Prostate gland (tissue), 2 donors: ENCODE measurements at regions not wholly inside any gene's neighbourhood (a gene's known extent, or its start where the extent isn't known, plus 50 kb on each side); places are given as distances from the start of the nearest gene placed in this dataset.

Source experiments
- DNase-seq: peaks from one replicate; pipeline ENCODE4 v3.0.0-alpha.2; 2019; ENCODE audit warnings: low spot score
- H3K27ac ChIP-seq, 2 donors: fragments of 200-600 bp; sonication (generic); 2 replicates each; pipeline ENCODE4 v1.5.1; 2017 to 2019
- H3K27me3 ChIP-seq: fragments of 200-600 bp; sonication (generic); replicated peaks from 2 replicates; pipeline ENCODE4 v1.5.1; 2019; ENCODE audit not compliant: insufficient read depth
- H3K36me3 ChIP-seq, 2 donors: fragments of 200-600 bp; sonication (generic); 1 replicate in 1 of 2; 2 replicates in 1 of 2; pipeline versions ENCODE4 v1.5.1 to v1.8.1; 2017 to 2019
- H3K4me1 ChIP-seq: fragments of 200-600 bp; sonication (generic); replicated peaks from 2 replicates; pipeline ENCODE4 v1.5.1; 2019
- H3K4me3 ChIP-seq, 2 donors: fragments of 200-600 bp; sonication (generic); 2 replicates each; pipeline ENCODE4 v1.5.1; 2017 to 2019
- H3K9me3 ChIP-seq: fragments of 200-600 bp; sonication (generic); 2 replicates; pipeline ENCODE4 v1.5.1; 2017
- CTCF ChIP-seq, 4 experiments: fragments of 200-600 bp in 2 of 4; fragments of 450-650 bp in 2 of 4; sonication (generic) in 2 of 4; IDR thresholded peaks; 1 replicate in 3 of 4; 2 replicates in 1 of 4; pipeline ENCODE4 v1.5.1; 2016 to 2019; ENCODE audit warnings: antibody characterized with exemption in 4 of 4, mild to moderate bottlenecking in 2 of 4, moderate library complexity in 2 of 4
- POLR2A ChIP-seq: fragments of 450-650 bp; IDR thresholded peaks from one replicate; pipeline ENCODE4 v1.6.1; 2016; ENCODE audit warnings: antibody characterized with exemption, mild to moderate bottlenecking
- POLR2AphosphoS5 ChIP-seq: sonication (generic); formaldehyde crosslinking; IDR thresholded peaks from one replicate; pipeline ENCODE4 v1.6.1; 2017; ENCODE audit warnings: antibody characterized with exemption
- WGBS: methylation state at CpG from one replicate; pipeline ENCODE4 v1.1.5; 2018; 5-methylcytosine and 5-hydroxymethylcytosine counted together
- intact Hi-C: fragments of 100-400 bp; cut with DNase I; formaldehyde crosslinking; loops from one replicate; pipeline ENCODE4 v1.14.2; 2022

GRCh38 chr11:91220476-91221202 lies 997.8 kb upstream of the CHORDC1 start:
- TF ChIP-seq CTCF (IDR thresholded peaks at IDR 0.05) (no peak), POLR2AphosphoS5 (no peak), POLR2A (no peak)
- intact Hi-C loops: no loop called here
- Histone ChIP-seq H3K4me3 (no peak overlapping the region), H3K4me1 (no peaks in the 10 kb centered on the region), H3K27ac (no peak overlapping the region), H3K36me3 (no peaks in the 10 kb centered on the region), H3K9me3 (no peaks in the 10 kb centered on the region), H3K27me3 (no peaks in the 10 kb centered on the region)
- DNase-seq: no peak
- 0% methylated on average over 1 of the region's 1 CpG for WGBS

DNA sequence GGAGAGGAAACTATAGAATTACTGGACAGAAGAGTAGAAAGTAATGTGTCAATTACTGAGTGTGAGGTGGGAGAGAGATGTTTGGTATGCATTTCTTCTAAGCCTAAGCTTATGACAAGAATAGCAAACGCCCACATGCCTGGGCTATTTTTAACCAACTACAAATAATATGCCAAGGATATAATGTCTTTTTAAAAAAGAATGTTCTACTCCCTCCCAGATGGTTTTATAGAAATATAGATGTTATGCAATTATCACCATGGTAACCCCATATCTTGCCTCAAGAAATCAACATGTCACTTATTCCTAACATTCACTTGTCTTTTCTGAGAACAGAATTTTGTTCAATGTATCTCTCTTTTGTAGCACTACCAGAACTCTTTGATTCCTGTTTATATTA lies 996.7 kb upstream of the CHORDC1 start:
- Histone ChIP-seq H3K36me3 (no peaks in the 10 kb centered on the region), H3K4me1 (no peaks in the 10 kb centered on the region), H3K9me3 (no peaks in the 10 kb centered on the region), H3K27ac (no peak overlapping the region), H3K4me3 (no peak overlapping the region), H3K27me3 (no peaks in the 10 kb centered on the region)
- WGBS: 33% methylated on average over 1 of the region's 1 CpG
- intact Hi-C loops: no loop called here
- no peak for TF ChIP-seq CTCF (IDR thresholded peaks at IDR 0.05)
- no peak for TF ChIP-seq POLR2AphosphoS5
- no peak for TF ChIP-seq POLR2A
- no peak for DNase-seq

GRCh38 chr11:91209751-91210150 lies 986.9 kb upstream of the CHORDC1 start:
- Histone ChIP-seq H3K4me1 (no peaks in the 10 kb centered on the region), H3K4me3 (no peak overlapping the region), H3K36me3 (no peaks in the 10 kb centered on the region), H3K27ac (no peak overlapping the region), H3K27me3 (no peaks in the 10 kb centered on the region), H3K9me3 (no peaks in the 10 kb centered on the region)
- TF ChIP-seq POLR2AphosphoS5 (no peak), POLR2A (no peak), CTCF (IDR thresholded peaks at IDR 0.05) (no peak)
- no peak for DNase-seq
- intact Hi-C loops: no loop called here

DNA sequence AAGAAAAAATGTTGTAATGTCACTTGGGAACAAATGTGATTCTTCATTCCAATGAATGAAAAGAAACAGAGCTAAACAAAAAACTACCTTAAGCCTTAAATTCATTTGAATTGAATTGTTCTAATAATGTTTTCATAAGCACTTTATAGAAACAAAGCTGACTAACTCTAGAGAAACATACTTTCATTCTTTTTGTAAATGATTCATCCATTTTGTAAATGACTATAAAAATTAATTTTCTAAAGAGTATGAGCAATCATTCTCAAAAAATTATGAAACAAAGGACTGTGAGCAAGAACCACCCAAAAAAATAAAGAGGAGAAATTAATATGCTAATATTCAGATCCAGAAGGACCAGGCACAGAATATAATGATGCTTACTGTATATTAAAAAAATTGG lies 986.5 kb upstream of the CHORDC1 start:
- Histone ChIP-seq H3K27ac (no peak overlapping the region), H3K4me1 (no peaks in the 10 kb centered on the region), H3K36me3 (no peaks in the 10 kb centered on the region), H3K4me3 (no peak overlapping the region), H3K9me3 (no peaks in the 10 kb centered on the region), H3K27me3 (no peaks in the 10 kb centered on the region)
- TF ChIP-seq CTCF (IDR thresholded peaks at IDR 0.05) (no peak), POLR2AphosphoS5 (no peak), POLR2A (no peak)
- intact Hi-C loops: no loop called here
- no peak for DNase-seq

DNA sequence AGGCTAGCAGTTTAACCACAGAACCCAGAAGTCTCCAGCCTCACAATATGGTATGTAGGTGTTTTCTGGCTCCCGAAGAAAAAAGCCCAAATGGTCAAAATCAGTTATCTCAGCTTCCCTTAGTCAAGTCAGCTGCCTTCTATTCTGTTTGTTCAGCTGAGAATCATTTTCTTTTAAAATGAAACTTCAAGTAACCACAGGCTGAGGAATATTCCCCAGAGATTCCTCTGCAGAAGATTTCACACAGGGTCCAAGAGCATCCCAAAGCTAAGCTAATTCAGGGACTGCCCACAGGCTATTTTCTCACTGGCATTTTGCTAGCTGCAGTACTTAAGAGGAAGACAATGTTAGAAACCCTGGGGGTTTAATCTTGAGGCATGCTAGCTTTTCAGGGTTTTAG lies 977.0 kb upstream of the CHORDC1 start:
- no peaks in the 10 kb centered on the region for H3K36me3 ChIP-seq
- intact Hi-C loops: no loop called here
- no peak overlapping the region for H3K27ac ChIP-seq
- no peak for DNase-seq
- 65% methylated on average over 1 of the region's 1 CpG for whole genome bisulfite sequencing
- H3K4me3 ChIP-seq: no peak overlapping the region
- H3K27me3 ChIP-seq: no peaks in the 10 kb centered on the region
- no peaks in the 10 kb centered on the region for H3K4me1 ChIP-seq
- no peak for TF ChIP-seq POLR2AphosphoS5
- TF ChIP-seq POLR2A: no peak
- no peak for TF ChIP-seq CTCF (IDR thresholded peaks at IDR 0.05)
- no peaks in the 10 kb centered on the region for H3K9me3 ChIP-seq
